NCI-H1092 (cell line): ENCODE measurements at regions not wholly inside any gene's neighbourhood (a gene's known extent, or its start where the extent isn't known, plus 50 kb on each side); places are given as distances from the start of the nearest gene placed in this dataset.
"Not testable (repeated sequence)": the region's sequence is repeated elsewhere in the genome, so short reads cannot be mapped to it uniquely, and the experiment has no call there.

ENCODE experiments used
- DNase-seq: peaks from one replicate; lab custom pipeline; 2025; lab: John Stamatoyannopoulos, UW

DNA sequence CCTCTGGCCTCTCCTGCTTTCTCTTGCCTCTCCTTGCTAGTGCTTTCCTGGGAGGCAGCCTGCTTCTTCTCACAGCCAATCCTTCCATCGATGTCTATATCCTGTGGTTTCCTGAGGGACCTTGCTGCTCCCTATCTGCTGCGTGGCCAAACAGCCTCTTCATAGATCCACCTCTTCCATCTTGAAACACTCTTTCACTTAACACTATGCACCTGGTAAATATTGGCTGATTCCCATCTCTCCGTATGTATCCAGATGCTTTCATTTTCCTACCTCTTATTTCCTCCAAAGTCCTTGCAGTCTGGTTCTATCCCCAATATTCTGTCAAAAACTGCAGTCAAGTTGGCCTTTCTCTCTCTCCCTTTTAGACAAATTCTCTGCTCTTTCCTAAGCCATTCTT lies 205.2 kb upstream of the CFAP20DC start:
- no peak for DNase-seq

DNA sequence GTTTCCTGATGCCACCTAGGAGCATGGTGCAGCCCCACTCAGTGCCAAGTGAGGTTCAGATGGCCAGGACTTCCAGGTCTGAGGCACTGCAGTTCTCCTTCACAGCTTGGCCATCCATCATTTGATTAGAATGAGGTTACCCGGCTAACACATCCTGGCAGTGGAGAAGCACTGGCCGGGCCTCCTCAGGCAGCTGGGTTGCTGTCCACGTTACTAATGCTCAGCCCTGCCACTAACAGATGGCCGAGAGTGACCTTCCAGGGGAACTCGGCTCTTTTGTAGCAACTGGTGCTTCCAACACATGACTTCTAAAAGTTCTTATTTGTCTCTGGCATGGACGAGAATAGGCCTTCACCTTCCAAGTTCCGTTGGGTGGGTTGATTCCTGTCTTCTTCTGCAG lies 204.6 kb upstream of the CFAP20DC start:
- no peak for DNase-seq

DNA sequence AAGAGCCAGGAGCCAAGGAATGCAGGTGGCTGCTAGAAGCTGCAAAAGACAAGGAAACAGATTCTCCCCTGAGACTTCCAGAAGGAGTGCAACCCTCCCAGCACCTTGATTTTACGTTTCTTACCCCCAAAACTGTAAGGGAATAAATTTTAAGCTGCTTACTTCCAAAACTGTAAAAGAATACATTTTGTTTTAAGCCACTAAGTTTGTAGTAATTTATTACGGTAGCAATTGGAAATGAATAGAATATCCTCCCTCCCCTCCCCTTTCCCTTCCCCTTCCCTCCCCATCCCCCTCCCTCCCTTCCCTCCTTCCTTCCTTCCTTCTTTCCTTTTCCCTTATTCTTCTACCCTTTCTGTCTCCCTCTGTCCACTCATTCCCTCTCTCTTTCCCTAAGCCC lies 203.7 kb upstream of the CFAP20DC start:
- no peak for DNase-seq

DNA sequence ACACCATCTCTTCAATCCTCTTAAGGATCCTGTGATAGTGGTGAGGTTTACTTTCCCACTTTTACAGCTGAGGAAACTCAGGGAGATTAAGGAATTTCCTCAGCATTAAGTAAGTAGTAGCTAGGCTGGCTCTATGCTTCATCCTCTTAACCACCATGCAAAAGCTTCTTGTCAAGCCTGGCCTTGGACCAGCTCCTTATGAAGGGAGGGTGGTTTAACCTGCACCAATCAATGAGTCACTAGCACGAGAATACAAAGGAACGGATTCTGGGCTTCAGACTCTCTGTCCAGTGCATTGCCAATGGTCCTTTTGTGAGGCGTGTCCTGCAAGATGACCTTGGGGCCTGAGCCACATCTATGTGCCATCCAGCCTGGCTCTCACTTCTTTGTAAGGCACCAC lies 202.0 kb upstream of the CFAP20DC start:
- no peak for DNase-seq

DNA sequence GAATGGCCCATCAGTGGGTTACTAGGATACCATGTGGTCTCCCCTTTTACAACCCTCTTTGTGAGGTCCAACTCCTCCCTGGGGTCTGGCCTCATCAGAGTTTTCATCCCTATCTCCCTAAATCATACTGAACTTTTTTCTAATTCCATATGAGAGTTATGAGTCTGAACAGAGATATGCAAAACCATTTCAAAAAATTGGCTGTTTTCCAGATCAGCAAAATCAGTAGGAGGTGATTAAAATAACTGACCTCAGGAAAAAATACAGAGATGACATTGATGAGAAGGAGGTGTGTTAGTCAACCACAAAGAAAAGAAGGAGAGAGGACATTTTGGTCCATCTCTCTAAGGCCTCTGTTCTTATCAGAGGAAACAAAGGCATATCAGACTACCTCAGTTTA lies 200.8 kb upstream of the CFAP20DC start:
- DNase-seq, result no peak

DNA sequence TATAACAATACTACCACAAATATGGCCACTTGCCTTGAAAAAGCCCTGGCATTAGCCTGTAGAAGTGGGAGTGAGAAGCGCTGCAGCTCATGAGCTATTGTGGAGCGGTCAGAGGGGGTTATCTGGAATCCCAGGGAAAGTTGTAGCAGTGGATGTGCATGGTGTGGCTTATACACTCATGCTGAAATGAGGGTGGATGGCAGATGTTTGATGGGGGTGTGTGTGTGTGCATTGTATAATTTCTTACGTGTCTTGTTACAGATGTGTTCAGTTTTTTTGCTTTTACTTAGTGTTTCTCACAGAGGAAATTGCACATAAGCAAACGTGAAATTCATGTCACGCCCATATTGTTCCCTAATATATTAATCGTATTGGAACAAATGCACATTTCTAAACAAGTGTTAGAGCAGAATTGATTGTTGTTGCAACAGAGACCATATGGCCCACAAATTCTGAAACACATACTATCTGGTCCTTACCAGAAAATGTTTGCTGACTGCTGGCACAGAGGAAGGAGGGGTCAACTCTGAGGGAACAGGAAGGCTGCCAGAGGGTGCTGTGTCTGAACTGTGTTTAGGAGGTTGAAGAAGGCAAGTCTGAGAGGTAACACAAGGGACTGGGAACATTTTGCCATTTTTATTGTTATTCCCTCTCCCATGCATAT lies 200.0 kb upstream of the CFAP20DC start:
- DNase-seq, result no peak

DNA sequence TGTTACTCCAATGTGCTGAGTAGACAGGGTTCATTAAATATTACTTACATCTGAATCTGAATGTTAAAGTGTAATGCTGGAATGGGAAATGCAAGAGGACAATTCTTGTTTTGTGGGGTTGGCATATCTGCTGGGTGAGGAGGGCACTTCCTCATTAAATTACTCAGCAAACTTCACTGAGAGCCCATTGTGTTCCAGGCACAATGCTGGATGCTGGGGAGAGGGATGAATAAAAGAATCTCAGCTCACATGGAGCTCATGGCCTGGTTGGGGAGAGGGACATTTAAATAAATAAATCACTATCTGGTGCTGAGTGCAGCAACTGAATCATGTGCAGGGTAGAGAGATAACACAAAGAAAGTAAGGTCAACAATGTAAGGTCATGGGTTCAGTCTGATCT lies 199.2 kb upstream of the CFAP20DC start:
- DNase-seq, result no peak

DNA sequence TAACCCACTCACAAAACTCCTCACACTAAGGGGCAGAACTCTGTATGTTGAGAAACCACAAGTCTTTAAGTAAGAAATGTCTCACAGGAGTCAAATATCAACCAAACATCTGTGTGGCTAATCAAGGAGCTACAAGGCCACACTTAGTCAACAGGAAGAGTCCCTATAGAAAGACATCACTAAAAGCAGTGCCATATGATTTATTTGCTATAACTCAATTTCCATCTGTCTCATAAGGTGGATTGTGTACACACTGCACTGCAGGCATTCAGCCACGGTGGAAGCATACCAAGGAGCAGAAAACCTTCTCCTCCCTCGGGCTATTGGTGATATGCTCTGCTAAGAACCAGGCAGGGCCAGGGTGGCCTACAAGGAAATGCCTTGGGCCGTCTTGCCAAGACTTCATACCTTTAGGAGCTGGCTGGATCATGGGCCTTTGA lies 197.6 kb upstream of the CFAP20DC start:
- DNase-seq, result no peak

DNA sequence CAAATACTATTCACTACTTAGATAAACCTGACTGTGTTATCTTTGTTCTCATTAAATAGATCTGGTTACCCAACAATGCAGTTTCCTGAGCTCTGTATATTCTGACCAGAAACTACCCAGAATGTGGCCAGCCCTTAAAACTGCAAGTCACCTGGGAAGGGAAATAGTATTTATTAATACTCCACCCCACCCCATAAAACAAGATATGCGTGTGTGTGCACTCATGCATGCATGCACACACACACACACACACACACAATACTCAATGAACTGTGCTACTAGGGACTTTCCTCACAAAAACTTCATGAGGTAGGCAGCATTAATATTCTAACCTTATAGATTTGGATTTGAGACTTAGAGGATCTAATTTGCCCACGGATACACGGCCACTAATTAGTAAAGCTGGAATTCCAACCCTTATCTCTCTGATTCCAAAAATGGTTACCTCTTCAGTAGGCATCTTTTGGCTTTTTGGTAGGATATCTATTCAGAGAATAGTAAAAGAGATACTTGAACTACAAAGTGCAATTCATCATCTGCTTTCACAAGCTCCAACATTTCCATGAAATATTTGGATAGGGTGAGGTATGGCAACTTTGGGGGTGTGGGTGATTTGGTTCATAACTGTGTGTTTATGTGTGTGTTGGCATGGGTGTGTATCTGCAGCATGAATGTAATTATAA lies 197.0 kb upstream of the CFAP20DC start:
- DNase-seq, result no peak

DNA sequence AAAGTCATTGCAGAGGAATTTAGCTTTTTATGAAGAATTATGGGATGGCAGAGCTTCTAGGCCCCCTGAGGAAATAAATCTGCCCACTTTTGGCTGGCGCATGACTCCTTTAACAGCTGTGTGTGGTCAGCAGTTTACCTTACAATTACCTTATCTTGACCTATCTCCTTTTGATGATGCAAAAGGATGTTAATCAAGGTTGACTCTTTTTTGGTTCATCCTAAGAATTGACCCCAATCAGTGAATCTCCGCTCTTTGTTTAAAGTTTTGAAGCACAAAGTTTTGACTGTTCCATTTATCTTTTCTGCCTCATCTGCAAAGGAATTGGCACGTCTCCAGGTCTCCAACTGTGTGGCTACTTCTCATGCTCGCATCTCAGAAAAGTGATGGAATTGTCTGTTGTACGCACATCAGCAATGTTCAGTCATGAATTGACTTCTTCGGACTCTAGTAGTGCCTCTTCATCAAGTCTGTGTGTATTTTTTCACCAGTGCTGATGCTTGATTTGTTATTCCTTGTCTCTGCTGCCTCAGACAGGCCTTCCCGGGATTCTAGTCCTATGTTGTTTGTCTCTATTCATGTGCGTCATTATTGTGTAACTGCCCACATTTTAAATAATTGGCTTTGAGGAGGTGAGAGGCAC lies 196.2 kb upstream of the CFAP20DC start:
- DNase-seq, result no peak

DNA sequence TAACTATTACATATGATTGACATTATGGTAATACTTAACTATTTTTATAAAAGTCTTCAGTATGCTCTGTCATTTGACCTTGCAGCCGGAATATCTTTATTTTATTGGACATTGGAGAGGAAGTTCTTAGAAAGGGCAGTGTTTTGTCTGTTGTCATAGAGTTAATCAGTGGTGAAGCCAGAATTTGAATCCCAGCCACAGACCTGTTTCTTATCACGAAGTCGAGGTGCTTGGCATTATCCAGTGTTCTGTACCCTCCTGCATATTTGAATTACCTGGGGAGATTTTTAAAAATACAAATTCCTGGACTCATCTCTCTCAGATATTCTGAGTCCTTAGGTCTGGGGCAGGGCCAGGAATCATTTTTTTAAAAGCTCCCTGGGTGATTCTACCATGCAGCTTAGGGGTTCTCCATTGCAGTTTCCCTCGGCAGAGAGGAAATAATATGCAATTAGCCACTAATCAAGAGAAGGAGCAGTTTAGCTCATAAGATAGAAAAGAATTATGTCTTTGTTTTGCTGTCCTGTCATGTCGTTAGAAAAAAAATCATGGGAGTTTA lies 195.6 kb upstream of the CFAP20DC start:
- DNase-seq, result no peak

DNA sequence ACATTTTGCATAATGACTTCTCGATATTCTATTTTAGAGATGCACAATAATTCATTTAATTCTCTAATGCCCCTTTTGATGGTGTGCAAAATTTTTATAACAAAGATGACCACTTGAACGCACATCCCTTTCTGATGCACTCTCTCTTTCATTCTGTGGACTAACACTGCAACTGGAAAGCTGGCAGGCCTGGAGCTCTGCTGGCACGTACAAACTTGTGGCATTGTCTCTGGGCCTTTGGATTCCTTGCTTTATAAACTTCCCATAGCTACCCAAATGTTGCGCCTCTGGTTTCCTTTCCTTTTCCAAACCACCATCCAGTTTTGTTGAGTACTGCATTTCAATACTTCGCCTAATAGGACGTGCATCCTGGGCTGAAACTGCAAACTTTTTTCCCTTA lies 194.5 kb upstream of the CFAP20DC start:
- no peak for DNase-seq

DNA sequence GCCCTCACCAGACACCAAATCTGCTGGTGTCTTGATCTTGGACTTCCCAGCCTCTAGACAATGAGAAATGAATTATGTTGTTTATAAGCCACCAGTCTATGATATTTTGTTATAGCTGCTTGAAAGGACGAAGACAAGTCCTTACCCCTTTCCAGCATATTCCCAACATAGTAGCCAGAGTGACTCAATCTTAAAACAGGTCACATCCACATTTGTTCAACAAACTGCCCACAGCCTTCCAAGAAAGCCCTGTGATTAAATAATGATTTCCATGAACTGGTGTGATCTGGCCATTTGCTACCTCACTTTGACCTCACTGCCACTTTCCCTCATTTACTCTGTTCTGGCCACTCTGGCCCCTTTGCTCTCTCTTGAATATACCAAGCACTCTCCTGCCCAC lies 193.7 kb upstream of the CFAP20DC start:
- no peak for DNase-seq

DNA sequence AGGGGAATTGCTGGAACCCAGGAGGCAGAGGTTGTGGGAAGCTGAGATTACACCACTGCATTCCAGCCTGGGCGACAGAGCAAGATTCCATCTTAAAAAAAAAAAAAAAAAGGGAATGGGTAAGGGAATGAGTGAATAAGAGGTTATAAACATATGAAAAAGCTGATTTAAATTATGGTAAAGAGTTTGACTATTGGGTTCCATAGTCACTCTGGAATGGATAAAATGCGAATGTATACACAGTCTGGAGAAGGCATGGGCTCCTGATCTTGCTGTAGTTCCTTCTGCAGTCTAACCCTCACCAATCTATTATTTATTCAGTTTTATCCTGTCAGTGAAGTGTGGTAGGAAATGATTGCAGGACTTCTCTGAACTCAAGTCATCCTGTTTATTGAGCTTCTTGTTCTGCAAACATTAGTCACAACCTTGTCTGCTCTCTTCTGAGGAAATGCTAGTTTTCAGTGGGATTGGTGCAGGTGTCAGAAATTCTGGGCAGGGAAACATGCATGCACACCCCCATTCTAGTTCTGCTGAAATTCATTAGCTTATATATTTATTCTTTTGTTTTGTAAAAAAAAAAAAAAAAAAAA lies 190.9 kb upstream of the CFAP20DC start:
- no peak for DNase-seq

DNA sequence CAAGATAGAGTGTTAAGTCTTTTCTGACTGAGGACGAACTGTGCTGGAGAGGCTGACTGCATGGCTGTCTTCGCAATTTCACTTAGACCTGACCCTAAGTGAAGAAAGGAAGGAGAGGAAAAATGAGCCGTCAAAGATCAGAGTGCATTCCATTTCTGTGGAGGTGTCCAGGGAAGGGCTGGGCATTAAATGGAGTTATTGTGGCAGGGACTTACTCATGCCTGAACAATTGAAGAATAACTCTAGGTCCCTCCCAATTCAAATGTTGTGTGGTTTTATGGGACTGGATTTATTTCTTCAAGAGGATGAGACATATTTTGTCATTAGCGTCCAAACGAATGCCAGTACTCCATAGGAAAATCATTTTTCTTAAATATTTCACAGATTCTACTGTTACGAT lies 187.3 kb upstream of the CFAP20DC start:
- DNase-seq, result no peak

DNA sequence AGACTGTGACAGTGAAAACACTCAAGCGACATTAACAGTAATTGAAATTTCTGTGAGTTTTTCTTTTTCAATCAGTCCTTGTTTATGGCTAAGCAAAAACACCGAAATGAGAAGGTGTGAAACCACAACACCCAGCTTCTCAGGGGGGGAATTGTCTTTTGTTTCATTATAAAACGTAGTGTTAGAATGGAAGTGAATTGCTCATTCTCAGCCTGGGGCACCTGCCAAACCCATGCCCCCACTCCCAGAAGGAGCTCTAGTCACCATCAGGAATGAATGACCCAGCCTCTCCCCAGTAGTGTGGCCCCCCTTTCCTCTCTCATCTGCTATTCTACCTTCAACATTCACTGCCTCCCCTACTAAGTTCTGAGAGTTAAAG lies 185.8 kb upstream of the CFAP20DC start:
- no peak for DNase-seq

DNA sequence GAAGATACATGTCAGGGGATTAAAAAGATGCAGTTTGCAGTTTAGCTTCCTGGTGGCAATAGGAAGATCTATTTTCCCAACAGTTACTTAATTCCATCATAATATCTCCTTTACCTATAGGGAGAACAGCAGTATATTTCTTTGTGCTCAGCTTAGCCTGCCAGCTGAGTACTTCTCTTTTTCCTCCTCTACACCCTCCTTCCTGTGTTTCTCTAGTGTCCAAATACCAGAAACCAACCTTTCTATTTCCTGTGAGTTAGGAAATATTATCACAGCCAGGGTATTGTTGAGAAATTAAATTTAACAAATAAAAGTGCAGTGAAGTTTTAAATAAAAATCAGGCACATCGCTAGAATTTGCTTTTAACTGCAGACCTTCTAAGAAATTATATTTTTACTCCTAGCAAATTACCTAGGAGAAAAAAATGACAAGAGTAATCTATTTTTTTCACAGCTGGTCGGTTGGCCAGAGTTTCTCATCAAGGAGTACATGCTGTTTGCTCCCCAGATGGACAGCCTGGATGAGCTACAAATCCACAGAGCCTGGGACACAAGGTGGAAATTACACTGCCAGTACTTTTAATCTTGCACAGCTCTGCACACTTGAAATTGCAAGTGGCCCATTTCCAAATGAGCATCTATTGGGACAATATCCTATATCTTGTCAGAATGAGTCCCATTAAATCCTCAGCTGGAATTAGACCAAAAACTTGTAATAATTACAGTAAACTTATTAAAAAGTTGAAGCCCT lies 185.2 kb upstream of the CFAP20DC start:
- DNase-seq, result no peak

DNA sequence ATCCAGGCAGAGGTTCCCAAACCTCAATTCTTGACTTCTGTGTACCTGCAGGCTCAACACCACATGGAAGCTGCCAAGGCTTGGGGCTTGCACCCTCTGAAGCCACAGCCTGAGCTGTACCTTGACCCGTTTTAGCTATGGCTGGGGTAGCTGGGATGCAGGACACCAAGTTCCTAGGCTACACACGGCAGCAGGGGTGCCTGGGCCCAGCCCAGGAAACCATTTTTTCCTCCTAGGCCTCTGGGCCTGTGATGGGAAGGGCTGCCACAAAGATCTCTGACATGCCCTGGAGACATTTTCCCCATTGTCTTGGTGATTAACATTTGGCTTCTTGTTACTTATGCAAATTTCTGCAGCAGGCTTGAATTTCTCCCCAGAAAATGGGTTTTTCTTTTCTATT lies 180.6 kb upstream of the CFAP20DC start:
- DNase-seq, result not testable (repeated sequence)

DNA sequence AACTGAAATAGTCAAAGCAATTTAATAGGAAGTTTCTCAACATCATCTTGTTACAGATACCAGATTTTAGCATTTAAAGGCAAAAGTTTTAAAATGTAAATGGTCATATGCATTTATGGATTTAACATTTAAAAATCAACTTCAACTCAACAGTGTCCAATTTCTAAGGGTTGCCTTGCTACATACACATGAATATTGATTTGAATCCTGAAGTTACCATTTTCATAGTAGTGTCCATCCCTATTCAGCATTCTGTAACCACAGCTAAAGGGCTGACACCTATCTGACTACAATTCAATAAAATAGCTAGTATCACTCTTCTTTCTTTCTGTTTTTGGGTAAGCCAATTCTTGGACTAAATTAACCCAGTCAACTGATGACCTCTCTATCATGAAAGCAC lies 164.0 kb upstream of the CFAP20DC start:
- no peak for DNase-seq

DNA sequence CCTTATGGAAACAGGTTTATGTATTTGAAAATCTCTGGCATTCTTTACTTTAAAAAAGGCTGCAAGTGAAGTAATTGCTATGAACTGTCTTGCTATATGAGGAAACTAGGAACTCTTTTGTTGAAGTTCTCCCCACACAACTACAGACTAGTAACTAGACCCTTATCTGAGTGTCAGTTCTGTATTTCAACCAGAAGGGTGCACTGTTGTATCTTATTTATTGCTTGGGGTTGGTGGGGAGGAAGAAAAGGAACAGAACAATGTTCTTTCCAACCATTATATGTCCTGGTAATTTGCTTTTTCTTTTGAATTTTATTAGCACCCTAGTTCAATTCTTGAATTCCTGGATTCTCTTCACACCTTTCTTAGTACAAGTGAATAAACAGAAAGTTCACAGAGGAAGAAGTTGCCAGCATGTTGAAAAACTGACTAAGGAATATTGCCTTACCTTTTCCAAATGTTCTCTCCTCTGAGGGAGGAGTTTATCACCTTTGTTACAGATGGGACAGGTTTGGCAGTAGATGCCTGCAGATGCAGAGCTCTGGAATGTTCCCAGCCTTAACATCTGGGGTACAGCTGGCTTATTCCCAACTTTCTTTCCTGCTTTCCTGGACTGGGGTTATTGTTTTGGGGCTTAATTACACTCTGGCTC lies 162.4 kb upstream of the CFAP20DC start:
- peak; percentile 6 for DNase-seq

DNA sequence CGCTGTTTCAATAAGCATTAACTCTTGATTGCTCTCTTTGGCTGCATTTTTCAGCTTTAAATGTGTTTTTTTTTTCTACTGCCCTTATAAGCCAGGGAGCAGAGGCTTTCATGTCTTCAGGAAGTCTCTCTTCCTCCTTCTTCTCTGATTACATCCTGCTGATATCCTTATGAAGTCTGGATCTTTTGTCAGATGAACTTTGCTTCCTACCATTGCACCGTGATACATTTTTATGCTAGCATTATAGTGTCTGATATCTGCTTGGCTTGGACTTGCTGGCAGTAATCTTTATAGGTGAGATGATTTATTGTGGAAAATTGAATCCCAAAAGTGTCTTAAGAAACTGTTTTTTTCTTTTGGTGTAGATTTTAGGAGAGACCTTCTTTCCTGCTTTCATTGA lies 160.4 kb upstream of the CFAP20DC start:
- no peak for DNase-seq

DNA sequence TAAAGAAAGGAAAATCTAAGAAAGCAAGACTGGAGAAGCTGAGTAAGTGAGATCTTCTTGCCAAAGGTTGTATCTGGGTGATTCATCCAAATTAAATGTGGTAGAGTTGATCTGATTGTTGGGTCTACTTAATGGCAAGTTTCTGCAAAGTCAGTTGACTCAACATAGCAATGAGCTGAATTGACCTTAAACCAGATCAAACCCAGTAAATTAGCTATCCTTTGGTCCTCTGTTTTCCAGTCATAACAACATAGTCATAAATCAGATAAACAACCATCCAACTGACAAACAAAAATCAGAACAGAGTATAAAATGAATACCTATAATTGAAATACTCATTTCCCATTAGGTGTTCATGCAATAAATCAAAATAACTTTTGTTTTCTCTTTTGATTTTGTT lies 142.6 kb upstream of the CFAP20DC start:
- no peak for DNase-seq
